ENCODE measurements at regions not wholly inside any gene's neighbourhood (a gene's known extent, or its start where the extent isn't known, plus 50 kb on each side); places are given as distances from the start of the nearest gene placed in this dataset.
A peak's percentile ranks its signal among the peaks of the same experiment; 100 is the strongest.
"Not testable (repeated sequence)": the region's sequence is repeated elsewhere in the genome, so short reads cannot be mapped to it uniquely, and the experiment has no call there.

DNA sequence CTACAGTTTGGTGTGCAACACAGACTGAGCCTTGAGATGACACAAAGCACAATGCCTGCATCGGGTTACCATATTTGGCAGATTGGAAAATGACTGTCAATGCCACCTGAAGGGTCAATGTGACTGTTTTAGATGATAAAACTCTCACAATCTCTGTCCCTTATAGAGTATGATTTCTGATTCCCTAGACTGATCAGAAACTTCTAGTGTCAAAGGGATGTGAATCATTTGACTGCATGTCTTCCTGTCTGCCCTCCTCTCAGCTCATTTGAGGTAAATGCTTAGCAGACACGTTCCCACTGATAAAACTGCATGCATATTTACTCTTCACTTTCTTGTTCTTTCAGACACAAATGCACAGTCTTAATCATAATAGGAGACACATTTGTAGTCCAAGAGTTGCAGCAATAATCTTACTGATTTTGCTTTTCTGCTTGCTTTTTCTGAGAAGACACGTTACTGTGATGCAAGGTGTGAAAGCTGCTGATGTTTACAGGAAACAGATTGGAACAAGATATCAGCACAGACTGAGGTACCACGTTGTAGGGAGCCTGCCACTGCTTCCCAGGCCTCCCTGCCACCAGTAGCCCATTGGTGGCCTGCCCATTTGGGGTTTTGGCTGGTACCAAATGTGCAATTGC, 77.8 kb downstream of the GCNT4 start:
- H3K27me3 Mint-ChIP-seq (ENCODE audit: low read depth), result no peaks in the 10 kb centered on the region
- H3K27ac Mint-ChIP-seq, result no peak overlapping the region
- H3K4me1 Mint-ChIP-seq, result no peaks in the 10 kb centered on the region
- peaks cover 4% of the 10 kb centered on the region for H3K9me3 Mint-ChIP-seq
- no peak overlapping the region for H3K4me3 Mint-ChIP-seq
- H3K36me3 Mint-ChIP-seq (ENCODE audit: low read depth), result peaks cover 7% of the 10 kb centered on the region
- TF ChIP-seq, protein P1, sequence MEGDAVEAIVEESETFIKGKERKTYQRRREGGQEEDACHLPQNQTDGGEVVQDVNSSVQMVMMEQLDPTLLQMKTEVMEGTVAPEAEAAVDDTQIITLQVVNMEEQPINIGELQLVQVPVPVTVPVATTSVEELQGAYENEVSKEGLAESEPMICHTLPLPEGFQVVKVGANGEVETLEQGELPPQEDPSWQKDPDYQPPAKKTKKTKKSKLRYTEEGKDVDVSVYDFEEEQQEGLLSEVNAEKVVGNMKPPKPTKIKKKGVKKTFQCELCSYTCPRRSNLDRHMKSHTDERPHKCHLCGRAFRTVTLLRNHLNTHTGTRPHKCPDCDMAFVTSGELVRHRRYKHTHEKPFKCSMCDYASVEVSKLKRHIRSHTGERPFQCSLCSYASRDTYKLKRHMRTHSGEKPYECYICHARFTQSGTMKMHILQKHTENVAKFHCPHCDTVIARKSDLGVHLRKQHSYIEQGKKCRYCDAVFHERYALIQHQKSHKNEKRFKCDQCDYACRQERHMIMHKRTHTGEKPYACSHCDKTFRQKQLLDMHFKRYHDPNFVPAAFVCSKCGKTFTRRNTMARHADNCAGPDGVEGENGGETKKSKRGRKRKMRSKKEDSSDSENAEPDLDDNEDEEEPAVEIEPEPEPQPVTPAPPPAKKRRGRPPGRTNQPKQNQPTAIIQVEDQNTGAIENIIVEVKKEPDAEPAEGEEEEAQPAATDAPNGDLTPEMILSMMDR (IDR thresholded peaks at IDR 0.05; ENCODE audit: unreplicated experiment in 3 of 3), result no peak

DNA sequence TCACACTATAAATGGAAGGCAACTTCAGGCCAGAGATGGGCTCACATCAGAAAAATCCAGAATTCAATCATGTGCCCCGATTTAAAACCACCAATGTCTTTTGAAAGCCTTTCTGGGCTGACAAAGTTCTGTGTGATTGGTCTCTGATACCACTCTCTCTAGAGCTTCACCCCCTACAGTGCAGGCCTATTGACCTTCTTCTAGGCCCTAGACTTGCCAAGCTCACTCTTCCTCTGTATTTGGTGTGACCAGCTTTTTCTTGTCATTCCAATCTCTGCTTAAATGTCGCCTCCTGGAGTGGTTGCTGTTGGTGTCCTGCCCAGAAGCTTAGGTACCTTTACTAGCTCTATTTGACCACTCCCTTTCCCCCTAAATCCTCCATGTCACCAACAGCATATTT, 78.7 kb downstream of the GCNT4 start:
- H3K27ac Mint-ChIP-seq, result no peak overlapping the region
- peaks cover 4% of the 10 kb centered on the region for H3K9me3 Mint-ChIP-seq
- no peaks in the 10 kb centered on the region for H3K27me3 Mint-ChIP-seq (ENCODE audit: low read depth)
- H3K4me1 Mint-ChIP-seq, result no peaks in the 10 kb centered on the region
- peaks cover 7% of the 10 kb centered on the region for H3K36me3 Mint-ChIP-seq (ENCODE audit: low read depth)
- TF ChIP-seq, protein P1 (IDR thresholded peaks at IDR 0.05; ENCODE audit: unreplicated experiment in 3 of 3), result no peak
- no peak overlapping the region for H3K4me3 Mint-ChIP-seq

DNA sequence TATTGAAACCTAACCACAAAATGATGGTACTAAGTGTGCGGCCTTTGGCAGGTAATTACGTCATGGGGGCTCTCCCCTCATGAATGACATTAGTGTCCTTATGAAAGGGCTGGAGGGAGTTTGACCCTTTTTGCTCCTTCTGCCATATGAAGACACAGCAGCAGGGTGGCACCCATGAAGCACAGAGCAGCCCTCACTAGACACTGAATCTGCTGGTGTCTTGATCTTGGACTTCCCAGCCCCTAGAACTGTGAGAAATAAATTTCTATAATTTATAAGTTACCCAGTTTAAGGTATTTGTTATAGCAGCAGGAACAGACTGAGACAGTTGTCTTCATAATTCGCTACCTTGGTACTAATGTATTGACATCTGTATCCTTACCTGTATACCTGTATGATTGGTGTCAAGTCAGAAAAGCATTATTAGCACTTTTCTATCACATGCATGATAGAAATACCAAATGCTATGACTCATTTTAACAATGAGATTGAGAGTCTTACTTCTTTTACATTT, 80.4 kb downstream of the GCNT4 start:
- no peaks in the 10 kb centered on the region for H3K4me1 Mint-ChIP-seq
- TF ChIP-seq, protein P1 (IDR thresholded peaks at IDR 0.05; ENCODE audit: unreplicated experiment in 3 of 3), result no peak
- peak overlapping the region in 1 of 3 experiments; percentile 94 for H3K27ac Mint-ChIP-seq
- H3K9me3 Mint-ChIP-seq, result peaks cover 4% of the 10 kb centered on the region
- H3K4me3 Mint-ChIP-seq, result no peak overlapping the region
- H3K27me3 Mint-ChIP-seq (ENCODE audit: low read depth), result no peaks in the 10 kb centered on the region
- H3K36me3 Mint-ChIP-seq (ENCODE audit: low read depth), result peaks cover 7% of the 10 kb centered on the region

DNA sequence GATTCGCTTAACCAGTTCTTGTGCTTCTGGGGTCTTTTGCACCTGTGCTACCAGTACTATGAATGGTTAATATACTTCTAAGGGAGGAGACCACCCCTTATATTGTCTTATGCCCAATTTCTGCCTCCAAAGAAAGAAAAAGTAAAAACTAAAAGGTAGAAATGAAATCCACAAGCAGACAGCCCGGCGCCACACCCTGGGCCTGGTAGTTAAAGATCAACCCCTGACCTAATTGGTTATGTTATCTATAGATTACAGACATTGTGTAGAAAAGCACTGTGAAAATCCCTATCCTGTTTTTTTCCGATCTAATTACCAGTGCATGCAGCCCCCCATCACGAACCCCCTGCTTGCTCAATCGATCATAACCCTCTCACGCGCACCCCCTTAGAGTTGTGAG, 81.5 kb downstream of the GCNT4 start:
- H3K4me3 Mint-ChIP-seq, result peak overlapping the region in 1 of 3 experiments; percentile 7
- H3K27me3 Mint-ChIP-seq (ENCODE audit: low read depth); H3K9me3 Mint-ChIP-seq; H3K36me3 Mint-ChIP-seq (ENCODE audit: low read depth); H3K4me1 Mint-ChIP-seq: not testable (repeated sequence)
- peak overlapping the region; percentile 91 to 94 (median 92) for H3K27ac Mint-ChIP-seq

DNA sequence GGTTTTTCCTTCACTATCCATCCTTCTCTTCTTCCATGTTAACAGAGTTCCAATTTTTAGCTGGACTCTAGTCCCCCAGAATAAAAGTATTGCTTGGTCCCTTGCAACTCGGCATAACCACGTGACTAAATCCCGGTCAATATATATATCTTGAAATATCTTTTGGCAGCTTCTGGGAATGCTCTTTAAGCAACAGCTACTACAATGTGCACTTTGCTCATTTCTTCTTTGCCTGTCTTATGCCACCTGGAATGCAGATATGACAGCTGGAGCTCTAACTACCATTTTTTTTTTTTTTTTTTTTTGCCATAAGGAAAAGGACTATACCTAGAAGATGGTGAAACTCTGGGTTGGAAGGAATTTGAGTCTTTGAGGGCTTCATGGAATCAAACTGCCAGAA, 82.6 kb downstream of the GCNT4 start:
- Mint-ChIP-seq H3K4me3 (no peak overlapping the region), H3K36me3 (ENCODE audit: low read depth) (no peaks in the 10 kb centered on the region), H3K4me1 (no peaks in the 10 kb centered on the region), H3K9me3 (no peaks in the 10 kb centered on the region), H3K27me3 (ENCODE audit: low read depth) (no peaks in the 10 kb centered on the region), H3K27ac (peak overlapping the region; percentile 91 to 94 (median 92))
- TF ChIP-seq, protein P1 (IDR thresholded peaks at IDR 0.05; ENCODE audit: unreplicated experiment in 3 of 3), result no peak

DNA sequence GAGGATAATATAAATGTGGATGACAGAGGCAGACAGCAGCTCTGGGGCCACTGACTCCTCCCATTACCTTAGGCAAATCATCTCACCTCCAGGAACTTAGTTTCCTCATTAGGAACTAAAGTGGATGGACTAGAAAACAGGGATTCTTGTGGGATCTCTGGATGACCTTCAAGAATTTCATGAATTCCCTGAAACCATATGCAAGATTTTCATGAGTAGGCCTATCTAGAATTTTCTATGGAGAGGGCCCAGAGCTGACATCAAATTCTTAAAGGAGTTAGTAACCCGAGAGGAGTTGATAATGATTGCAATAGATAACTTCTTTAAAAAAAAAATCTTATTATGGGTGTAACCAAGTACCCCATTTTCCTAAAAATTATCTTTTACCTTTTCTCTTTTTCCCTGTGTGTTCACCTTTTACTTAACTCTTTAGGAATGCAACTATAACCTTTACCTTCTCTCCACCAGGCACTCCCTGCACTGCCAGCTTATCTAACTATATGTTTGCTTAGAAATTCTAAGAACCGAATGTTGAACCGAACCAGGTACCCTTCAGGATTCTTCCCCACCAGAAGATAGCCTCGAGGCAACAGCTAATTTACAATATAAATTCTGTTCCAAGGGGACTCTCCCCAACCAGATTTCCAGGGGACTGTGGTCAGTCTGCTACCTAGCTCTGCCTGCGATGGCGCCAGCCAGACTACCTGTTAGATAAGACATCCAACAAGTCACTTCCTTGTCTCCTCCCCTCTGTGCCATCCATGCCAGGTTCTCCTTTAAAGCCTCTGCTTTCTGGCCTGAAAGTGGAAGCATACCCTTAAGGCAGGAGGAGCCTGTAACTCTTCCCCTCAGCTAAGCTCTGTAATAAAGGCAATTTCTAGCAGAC, 86.0 kb downstream of the GCNT4 start:
- no peaks in the 10 kb centered on the region for H3K36me3 Mint-ChIP-seq (ENCODE audit: low read depth)
- no peaks in the 10 kb centered on the region for H3K4me1 Mint-ChIP-seq
- no peak overlapping the region for H3K27ac Mint-ChIP-seq
- no peaks in the 10 kb centered on the region for H3K27me3 Mint-ChIP-seq (ENCODE audit: low read depth)
- TF ChIP-seq, protein P1 (IDR thresholded peaks at IDR 0.05; ENCODE audit: unreplicated experiment in 3 of 3), result no peak
- no peak overlapping the region for H3K4me3 Mint-ChIP-seq
- no peaks in the 10 kb centered on the region for H3K9me3 Mint-ChIP-seq
